CD4-positive, alpha-beta T cell treated with Interleukin-21 for 1 hour (primary cell): ENCODE measurements at regions not wholly inside any gene's neighbourhood (a gene's known extent, or its start where the extent isn't known, plus 50 kb on each side); places are given as distances from the start of the nearest gene placed in this dataset.

ENCODE experiments used
- DNase-seq: peaks from one replicate; pipeline ENCODE4 v3.0.0-alpha.2; 2020

- DNase-seq = no peak
Observed at GRCh38 chr2:215615067-215615802, 179.4 kb upstream of the FN1 start.

GRCh38 chr2:215614296-215614695 lies 178.4 kb upstream of the FN1 start:
- DNase-seq = no peak

- no peak for DNase-seq
Observed at GRCh38 chr2:215613888-215614287, 178.0 kb upstream of the FN1 start.

- DNase-seq = no peak
Observed at GRCh38 chr2:215613280-215613679, 177.4 kb upstream of the FN1 start.

GRCh38 chr2:215612786-215613185 lies 176.9 kb upstream of the FN1 start:
- no peak for DNase-seq

- DNase-seq = no peak
Observed at GRCh38 chr2:215611609-215612386, 175.9 kb upstream of the FN1 start.

- no peak for DNase-seq
Observed at GRCh38 chr2:215609089-215610032, 173.5 kb upstream of the FN1 start.

- DNase-seq = no peak
Observed at GRCh38 chr2:215607766-215608165, 171.9 kb upstream of the FN1 start.

GRCh38 chr2:215606219-215606618 lies 170.4 kb upstream of the FN1 start:
- DNase-seq = no peak

GRCh38 chr2:215605214-215605613 lies 169.3 kb upstream of the FN1 start:
- no peak for DNase-seq

GRCh38 chr2:215604606-215605005 lies 168.7 kb upstream of the FN1 start:
- DNase-seq = no peak

GRCh38 chr2:215603440-215603839 lies 167.6 kb upstream of the FN1 start:
- no peak for DNase-seq

- DNase-seq = no peak
Observed at GRCh38 chr2:215602997-215603396, 167.1 kb upstream of the FN1 start.

- DNase-seq = no peak
Observed at GRCh38 chr2:215601990-215602721, 166.3 kb upstream of the FN1 start.

- DNase-seq = no peak
Observed at GRCh38 chr2:215601526-215601925, 165.7 kb upstream of the FN1 start.

GRCh38 chr2:215598376-215598975 lies 162.6 kb upstream of the FN1 start:
- no peak for DNase-seq

GRCh38 chr2:215597577-215597976 lies 161.7 kb upstream of the FN1 start:
- no peak for DNase-seq

GRCh38 chr2:215594766-215595165 lies 158.9 kb upstream of the FN1 start:
- no peak for DNase-seq

GRCh38 chr2:215590010-215590745 lies 154.3 kb upstream of the FN1 start:
- DNase-seq = no peak

- no peak for DNase-seq
Observed at GRCh38 chr2:215583881-215584280, 148.0 kb upstream of the FN1 start.

GRCh38 chr2:215579809-215580208 lies 143.9 kb upstream of the FN1 start:
- no peak for DNase-seq
